CD4-positive, CD25-positive, alpha-beta regulatory T cell (primary cell): ENCODE measurements at regions not wholly inside any gene's neighbourhood (a gene's known extent, or its start where the extent isn't known, plus 50 kb on each side); places are given as distances from the start of the nearest gene placed in this dataset.
"Not testable (repeated sequence)": the region's sequence is repeated elsewhere in the genome, so short reads cannot be mapped to it uniquely, and the experiment has no call there.

Experiments used
- ATAC-seq, 2 donors: fragments of 150-1000 bp; cut with Tn5 transposase; one replicate each; pipeline ENCODE4 v1.10.0; 2021; ENCODE audit warnings: low read depth in 2 of 2, moderate number of reproducible peaks in 2 of 2, moderate library complexity in 1 of 2
- DNase-seq, 3 donors: peaks; one replicate each; pipeline versions ENCODE4 v3.0.0 to v3.0.0-alpha.2; 2012 to 2022; ENCODE audit warnings: mixed read lengths in 1 of 3
- H3K27ac ChIP-seq: one replicate; pipeline ENCODE4 v1.7.0; 2013; ENCODE audit warnings: mild to moderate bottlenecking, low read length; ENCODE audit not compliant: insufficient read depth, poor library complexity, severe bottlenecking
- H3K27me3 ChIP-seq: one replicate; pipeline ENCODE4 v1.7.0; 2013; ENCODE audit warnings: low read length; ENCODE audit not compliant: control insufficient read depth, insufficient read depth
- H3K36me3 ChIP-seq: one replicate; pipeline ENCODE4 v1.7.0; 2013; ENCODE audit warnings: mild to moderate bottlenecking, low read length, moderate library complexity; ENCODE audit not compliant: control insufficient read depth, insufficient read depth
- H3K4me1 ChIP-seq: 2 replicates; pipeline ENCODE4 v1.7.0; 2013; ENCODE audit warnings: mild to moderate bottlenecking, low read length; ENCODE audit not compliant: insufficient read depth, control insufficient read depth, poor library complexity, severe bottlenecking
- H3K4me3 ChIP-seq: one replicate; pipeline ENCODE4 v1.7.0; 2013; ENCODE audit warnings: low read depth, mild to moderate bottlenecking, low read length, moderate library complexity
- H3K9me3 ChIP-seq, 2 experiments: 1 replicate in 1 of 2; 2 replicates in 1 of 2; pipeline ENCODE4 v1.7.0; 2013; ENCODE audit warnings: low read length in 2 of 2, mild to moderate bottlenecking in 1 of 2, moderate library complexity in 1 of 2; ENCODE audit not compliant: control insufficient read depth in 2 of 2
- H3K27ac Mint-ChIP-seq, 3 donors: one replicate each; pipeline ENCODE4 v1.8.0; 2020 to 2022; ENCODE audit warnings: mild to moderate bottlenecking in 3 of 3, mixed read lengths in 3 of 3, moderate library complexity in 2 of 3
- H3K27me3 Mint-ChIP-seq: one replicate; pipeline ENCODE4 v1.8.0; 2022; ENCODE audit warnings: mild to moderate bottlenecking, mixed read lengths
- H3K36me3 Mint-ChIP-seq: one replicate; pipeline ENCODE4 v1.8.0; 2020; ENCODE audit warnings: mixed read lengths
- H3K4me1 Mint-ChIP-seq, 4 donors: one replicate each; pipeline ENCODE4 v1.8.0; 2020 to 2022; ENCODE audit warnings: mixed read lengths in 4 of 4, mild to moderate bottlenecking in 1 of 4
- H3K4me3 Mint-ChIP-seq, 4 donors: one replicate each; pipeline ENCODE4 v1.8.0; 2020 to 2022; ENCODE audit warnings: mild to moderate bottlenecking in 4 of 4, mixed read lengths in 4 of 4, moderate library complexity in 3 of 4
- H3K9me3 Mint-ChIP-seq, 7 donors: one replicate each; pipeline ENCODE4 v1.8.0; 2020 to 2022; ENCODE audit warnings: mixed read lengths in 7 of 7, mild to moderate bottlenecking in 3 of 7, moderate library complexity in 2 of 7

DNA sequence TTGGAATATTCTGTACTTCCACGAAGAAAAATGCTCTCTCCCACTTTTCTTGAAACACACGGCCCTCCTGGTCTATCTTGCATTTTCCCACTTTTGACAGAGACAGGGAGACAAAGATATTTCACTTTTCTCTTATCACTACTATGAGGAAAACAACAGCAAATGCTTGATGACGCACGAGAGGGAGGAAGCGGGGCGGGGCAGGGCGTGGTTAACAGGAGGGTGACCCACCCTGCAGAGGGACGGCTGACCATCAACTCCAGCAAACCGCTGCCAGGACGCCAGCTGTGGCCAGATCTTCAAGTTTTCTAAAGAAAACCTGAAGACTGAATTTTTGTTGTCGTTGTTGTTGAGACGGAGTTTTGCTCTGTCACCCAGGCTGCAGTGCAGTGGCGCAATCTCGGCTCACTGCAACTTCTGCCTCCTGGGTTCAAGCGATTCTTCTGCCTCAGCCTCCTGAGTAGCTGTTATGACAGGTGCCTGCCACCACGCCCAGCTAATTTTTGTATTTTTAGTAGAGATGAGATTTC is 63.8 kb downstream of the NSUN5 start:
- H3K27ac Mint-ChIP-seq, H3K36me3 Mint-ChIP-seq, DNase-seq, H3K9me3 ChIP-seq, H3K4me3 ChIP-seq, H3K9me3 Mint-ChIP-seq, H3K27me3 ChIP-seq, H3K27ac ChIP-seq, H3K4me3 Mint-ChIP-seq, H3K4me1 ChIP-seq, H3K4me1 Mint-ChIP-seq, H3K36me3 ChIP-seq, ATAC-seq, H3K27me3 Mint-ChIP-seq: not testable (repeated sequence)

DNA sequence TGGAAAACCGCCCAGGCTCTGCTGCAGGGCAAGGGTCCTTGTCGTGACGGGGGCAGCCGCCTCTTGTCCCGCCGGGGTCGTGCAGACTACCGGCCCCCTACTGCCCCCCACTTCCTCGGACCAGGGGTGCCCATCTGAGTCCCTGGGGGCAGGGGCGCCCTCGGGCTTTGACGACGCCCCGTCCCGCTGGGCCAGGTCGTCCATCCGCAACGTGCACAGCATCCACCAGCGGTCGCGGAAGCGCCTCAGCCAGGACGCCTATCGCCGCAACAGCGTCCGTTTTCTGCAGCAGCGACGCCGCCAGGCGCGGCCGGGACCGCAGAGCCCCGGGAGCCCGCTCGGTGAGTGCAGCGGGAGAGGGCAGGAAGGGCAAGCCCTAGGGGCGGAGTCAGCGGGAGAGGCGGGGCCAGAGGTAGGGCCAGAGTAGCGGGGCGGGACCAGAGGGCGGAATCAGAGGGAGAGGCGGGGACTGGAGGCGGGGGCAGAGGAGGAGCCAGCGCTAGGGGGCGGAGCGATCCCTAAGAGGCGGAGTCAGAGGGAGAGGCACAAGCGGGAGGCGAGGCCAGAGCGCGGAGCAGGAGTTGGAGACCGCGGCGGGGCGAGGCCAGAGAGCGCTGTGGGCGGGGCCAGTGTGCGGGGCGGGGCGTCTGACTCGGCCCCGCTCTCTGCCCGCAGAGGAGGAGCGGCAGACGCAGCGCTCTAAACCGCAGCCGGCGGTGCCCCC is 73.5 kb downstream of the NSUN5 start:
- H3K36me3 Mint-ChIP-seq, H3K36me3 ChIP-seq, H3K27ac ChIP-seq, H3K4me1 Mint-ChIP-seq, H3K4me3 Mint-ChIP-seq, H3K27me3 ChIP-seq, H3K4me1 ChIP-seq, H3K27ac Mint-ChIP-seq, H3K9me3 Mint-ChIP-seq, H3K4me3 ChIP-seq, H3K27me3 Mint-ChIP-seq, H3K9me3 ChIP-seq: not testable (repeated sequence)
- DNase-seq = peak in 2 of 3 donors; percentile 87 to 94
- ATAC-seq = peak; percentile 86 to 91

DNA sequence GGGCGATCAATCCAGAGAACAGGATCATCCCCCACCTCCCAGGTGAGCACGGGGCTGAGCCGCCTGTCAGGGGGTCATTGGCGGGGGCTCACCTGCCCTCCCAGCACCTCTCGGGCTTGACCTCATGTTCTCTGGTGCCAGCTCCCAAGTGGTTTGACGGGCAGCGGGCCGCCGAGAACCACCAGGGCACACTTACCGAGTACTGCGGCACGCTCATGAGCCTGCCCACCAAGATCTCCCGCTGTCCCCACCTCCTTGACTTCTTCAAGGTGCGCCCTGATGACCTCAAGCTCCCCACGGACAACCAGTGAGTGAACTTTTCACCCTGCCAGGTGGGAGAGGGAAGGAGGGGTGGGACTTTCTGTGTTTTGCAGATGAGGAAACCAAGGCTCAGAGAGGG is 82.9 kb downstream of the NSUN5 start:
- not testable (repeated sequence) for H3K4me3 ChIP-seq, H3K36me3 ChIP-seq, H3K36me3 Mint-ChIP-seq, H3K27ac Mint-ChIP-seq, H3K27me3 Mint-ChIP-seq, H3K4me1 ChIP-seq, H3K9me3 Mint-ChIP-seq, H3K27ac ChIP-seq, H3K4me1 Mint-ChIP-seq, H3K27me3 ChIP-seq, ATAC-seq, DNase-seq, H3K4me3 Mint-ChIP-seq, H3K9me3 ChIP-seq

DNA sequence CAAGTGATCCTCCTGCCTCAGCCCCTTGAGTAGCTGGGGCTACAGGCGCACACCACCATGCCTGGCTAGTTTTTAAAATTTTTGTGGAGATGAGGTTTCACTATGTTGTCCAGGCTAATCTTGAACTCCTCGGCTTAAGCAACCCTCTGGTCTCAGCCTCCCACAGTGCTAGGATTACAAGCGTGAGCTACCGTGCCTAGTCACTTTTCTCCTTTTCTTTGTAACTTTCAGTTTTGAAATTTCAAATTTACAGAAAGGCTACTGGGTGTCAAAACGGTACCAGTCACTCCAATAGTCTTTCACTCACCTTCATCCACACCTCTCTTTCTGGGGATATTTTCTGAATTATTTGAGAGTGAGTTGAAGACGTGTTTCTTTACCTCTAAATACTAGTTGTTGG is 86.9 kb downstream of the NSUN5 start:
- not testable (repeated sequence) for H3K27ac ChIP-seq, DNase-seq, H3K27me3 Mint-ChIP-seq, H3K9me3 Mint-ChIP-seq, H3K27me3 ChIP-seq, H3K36me3 Mint-ChIP-seq, ATAC-seq, H3K9me3 ChIP-seq, H3K4me1 ChIP-seq, H3K4me3 Mint-ChIP-seq, H3K4me1 Mint-ChIP-seq, H3K36me3 ChIP-seq, H3K27ac Mint-ChIP-seq, H3K4me3 ChIP-seq

DNA sequence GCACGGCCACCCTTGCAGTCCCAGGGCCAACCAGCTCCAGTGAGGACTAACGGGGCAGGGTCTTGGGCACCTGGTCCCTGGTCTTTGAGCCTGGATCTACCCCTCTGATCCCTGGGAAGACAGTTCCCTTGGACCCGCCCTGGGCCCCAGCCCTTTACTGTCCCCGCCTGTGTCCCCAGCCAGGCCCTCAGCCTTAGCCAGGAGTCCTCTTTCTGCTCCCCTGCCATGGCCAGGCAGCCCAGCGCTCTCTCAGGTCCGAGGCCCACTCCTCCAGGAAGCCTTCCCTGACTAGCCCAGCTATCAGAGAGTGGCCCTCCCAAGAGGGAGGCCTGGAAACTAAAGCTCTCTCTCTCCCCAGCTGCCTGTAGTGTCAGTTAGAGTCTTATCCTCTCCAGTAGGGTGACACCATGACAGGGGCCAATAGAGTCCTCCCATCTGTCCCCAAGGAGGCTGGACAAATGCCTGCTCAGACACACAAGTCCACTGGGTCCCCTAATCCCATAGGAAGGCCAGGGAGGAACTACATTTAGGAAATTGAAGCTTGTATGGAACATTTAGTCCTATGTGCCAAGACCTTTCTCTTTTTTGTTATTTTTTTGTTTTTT is 87.8 kb downstream of the NSUN5 start:
- not testable (repeated sequence) for H3K36me3 ChIP-seq, H3K27me3 ChIP-seq, H3K9me3 Mint-ChIP-seq, H3K4me3 Mint-ChIP-seq, H3K4me1 Mint-ChIP-seq, DNase-seq, H3K27me3 Mint-ChIP-seq, ATAC-seq, H3K9me3 ChIP-seq, H3K36me3 Mint-ChIP-seq, H3K4me3 ChIP-seq, H3K4me1 ChIP-seq, H3K27ac ChIP-seq, H3K27ac Mint-ChIP-seq

DNA sequence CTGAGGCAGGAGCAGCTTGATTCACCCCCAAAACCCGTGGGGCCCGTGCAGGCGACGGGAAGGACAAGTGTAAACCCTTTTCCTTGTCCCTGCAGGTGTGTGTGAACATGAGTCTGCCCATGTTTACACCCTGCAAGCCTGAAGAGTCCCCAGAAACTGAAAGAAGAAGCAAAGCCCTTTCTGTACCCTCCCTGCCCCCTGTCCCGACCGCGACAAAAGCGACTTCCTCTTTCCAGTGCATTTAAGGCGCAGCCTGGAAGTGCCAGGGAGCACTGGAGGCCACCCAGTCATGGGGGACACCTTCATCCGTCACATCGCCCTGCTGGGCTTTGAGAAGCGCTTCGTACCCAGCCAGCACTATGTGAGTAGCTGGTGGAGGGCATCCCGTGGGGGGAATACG is 88.3 kb downstream of the NSUN5 start:
- peak; percentile 56 to 66 for ATAC-seq
- not testable (repeated sequence) for H3K36me3 ChIP-seq, H3K4me1 ChIP-seq, H3K4me3 Mint-ChIP-seq, DNase-seq, H3K9me3 ChIP-seq, H3K36me3 Mint-ChIP-seq, H3K9me3 Mint-ChIP-seq, H3K4me1 Mint-ChIP-seq, H3K27ac ChIP-seq, H3K4me3 ChIP-seq, H3K27me3 Mint-ChIP-seq, H3K27me3 ChIP-seq, H3K27ac Mint-ChIP-seq

DNA sequence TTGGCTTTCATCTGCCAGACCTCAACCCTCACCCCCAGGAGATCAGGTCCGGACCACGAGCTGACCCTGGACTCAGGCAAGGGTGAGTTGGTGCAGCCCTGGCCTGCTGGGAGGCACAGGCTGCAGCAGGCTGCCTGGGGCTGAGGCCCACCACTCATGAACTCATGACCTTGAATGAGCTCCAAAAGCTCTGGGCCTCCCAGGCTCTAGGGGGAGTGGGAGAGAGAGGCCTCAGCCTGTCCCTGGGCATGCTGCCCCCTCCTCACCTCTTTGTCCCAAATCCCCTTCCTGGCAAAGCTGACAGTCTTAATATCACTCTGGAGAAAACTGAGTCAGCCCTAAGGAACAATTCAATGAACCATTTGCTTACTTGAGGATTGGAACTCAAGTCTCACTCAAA is 89.8 kb downstream of the NSUN5 start:
- DNase-seq, ATAC-seq, H3K9me3 ChIP-seq, H3K4me1 Mint-ChIP-seq, H3K36me3 ChIP-seq, H3K27ac ChIP-seq, H3K27me3 ChIP-seq, H3K4me3 Mint-ChIP-seq, H3K9me3 Mint-ChIP-seq, H3K27ac Mint-ChIP-seq, H3K27me3 Mint-ChIP-seq, H3K4me3 ChIP-seq, H3K4me1 ChIP-seq, H3K36me3 Mint-ChIP-seq: not testable (repeated sequence)

DNA sequence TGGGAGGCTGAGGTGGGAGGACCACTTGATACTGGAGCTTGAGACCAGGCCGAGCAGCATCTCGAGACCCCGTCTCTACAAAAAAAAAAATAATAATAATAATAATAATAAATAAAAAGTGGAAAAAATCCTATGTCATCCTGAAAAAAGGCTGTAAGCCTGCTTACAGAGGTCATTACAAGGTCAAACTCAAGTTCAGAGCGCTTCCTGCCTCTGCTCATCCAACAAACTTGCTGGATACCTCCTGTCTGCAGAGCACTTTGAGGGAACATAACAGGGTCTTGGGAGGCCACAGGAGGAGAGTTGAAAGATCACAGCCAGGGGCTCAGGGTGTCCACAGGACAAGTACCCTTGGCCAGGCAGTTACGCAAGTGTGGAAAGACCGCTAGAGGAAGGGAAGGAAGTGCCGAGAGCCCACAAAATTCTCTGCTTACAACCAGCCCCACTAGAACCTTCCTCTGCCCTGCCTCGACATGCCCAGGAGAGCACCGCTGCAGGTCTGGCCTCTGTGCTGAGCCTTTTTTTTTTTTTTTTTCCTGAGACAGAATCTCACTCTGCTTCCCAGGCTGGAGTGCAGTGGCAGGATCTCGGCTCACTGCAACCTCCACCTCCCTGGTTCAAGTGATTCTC is 92.5 kb downstream of the NSUN5 start:
- not testable (repeated sequence) for H3K4me3 Mint-ChIP-seq, H3K27me3 Mint-ChIP-seq, DNase-seq, H3K27ac Mint-ChIP-seq, H3K9me3 ChIP-seq, H3K4me1 ChIP-seq, ATAC-seq, H3K27me3 ChIP-seq, H3K36me3 Mint-ChIP-seq, H3K36me3 ChIP-seq, H3K27ac ChIP-seq, H3K9me3 Mint-ChIP-seq, H3K4me1 Mint-ChIP-seq, H3K4me3 ChIP-seq
